ENCODE measurements at regions not wholly inside any gene's neighbourhood (a gene's known extent, or its start where the extent isn't known, plus 50 kb on each side); places are given as distances from the start of the nearest gene placed in this dataset.

- TF ChIP-seq SIRT6 (IDR thresholded peaks at IDR 0.05; ENCODE audit: low read length) (no peak), ZNF274 (IDR thresholded peaks at IDR 0.05; ENCODE audit: borderline replicate concordance, extremely low read depth, low read length) (no peak), KDM1A (IDR thresholded peaks at IDR 0.05; ENCODE audit: borderline replicate concordance, low read length) (no peak), CREB1 (IDR thresholded peaks at IDR 0.05) (no peak), TAF7 (optimal IDR thresholded peaks at IDR 0.05; ENCODE audit: borderline replicate concordance, low read depth, low read length) (no peak), TEAD4 (IDR thresholded peaks at IDR 0.05; ENCODE audit: low read depth, low read length) (no peak)
Measured at GRCh38 chr6:91822581-91822980, 1235.7 kb upstream of the MAP3K7 start (continued).

Data from H1 (cell line).